Left ventricle myocardium inferior (tissue), 1 donor: ENCODE measurements at regions not wholly inside any gene's neighbourhood (a gene's known extent, or its start where the extent isn't known, plus 50 kb on each side); places are given as distances from the start of the nearest gene placed in this dataset.

Experiments
- DNase-seq: peaks from one replicate; pipeline ENCODE4 v3.0.0-alpha.2; 2020
- H3K27ac ChIP-seq: fragments of 200-600 bp; replicated peaks from 2 replicates; pipeline ENCODE4 v1.8.0; 2021
- H3K27me3 ChIP-seq: fragments of 200-600 bp; 2 replicates; pipeline ENCODE4 v1.8.0; 2021; ENCODE audit warnings: low read depth
- H3K36me3 ChIP-seq: fragments of 200-600 bp; 2 replicates; pipeline ENCODE4 v1.8.0; 2021
- H3K4me1 ChIP-seq: fragments of 200-600 bp; 2 replicates; pipeline ENCODE4 v1.8.0; 2021
- H3K4me3 ChIP-seq: fragments of 200-600 bp; 2 replicates; pipeline ENCODE4 v1.8.0; 2021; ENCODE audit warnings: mild to moderate bottlenecking, moderate library complexity
- H3K9me3 ChIP-seq: fragments of 200-600 bp; replicated peaks from 2 replicates; pipeline ENCODE4 v1.8.0; 2021
- CTCF ChIP-seq: fragments of 200-600 bp; IDR thresholded peaks from 2 replicates; pipeline ENCODE4 v1.8.0; 2021; ENCODE audit warnings: antibody characterized with exemption, mild to moderate bottlenecking, borderline replicate concordance
- intact Hi-C: fragments of 100-400 bp; cut with micrococcal nuclease; formaldehyde crosslinking; loops from one replicate; pipeline ENCODE4 v1.11.0; 2022
- donor health status: DM: no; HTN: yes; CAD: no; lungs with severe emphysema.

GRCh38 chr5:63687854-63688516 lies 274.3 kb downstream of the HTR1A start:
- intact Hi-C loops = no loop called here

GRCh38 chr5:63686938-63687337 lies 275.3 kb downstream of the HTR1A start:
- H3K4me1 ChIP-seq = no peaks in the 10 kb centered on the region
- intact Hi-C loops = no loop called here
- no peaks in the 10 kb centered on the region for H3K36me3 ChIP-seq
- no peak overlapping the region for H3K4me3 ChIP-seq
- H3K9me3 ChIP-seq = peaks cover 9% of the 10 kb centered on the region
- TF ChIP-seq CTCF = no peak
- H3K27me3 ChIP-seq = no peaks in the 10 kb centered on the region
- no peak for DNase-seq
- no peak overlapping the region for H3K27ac ChIP-seq

More at GRCh38 chr5:63687854-63688516, 274.3 kb downstream of the HTR1A start:
- H3K4me3 ChIP-seq = no peak overlapping the region
- peaks cover under 1% of the 10 kb centered on the region for H3K9me3 ChIP-seq
- DNase-seq = no peak
- no peak for TF ChIP-seq CTCF
- no peaks in the 10 kb centered on the region for H3K4me1 ChIP-seq
- H3K36me3 ChIP-seq = no peaks in the 10 kb centered on the region
- no peaks in the 10 kb centered on the region for H3K27me3 ChIP-seq
- H3K27ac ChIP-seq = no peak overlapping the region

- no peaks in the 10 kb centered on the region for H3K4me1 ChIP-seq
- DNase-seq = no peak
- peaks cover 9% of the 10 kb centered on the region for H3K9me3 ChIP-seq
- H3K27me3 ChIP-seq = no peaks in the 10 kb centered on the region
- intact Hi-C loops = no loop called here
- H3K4me3 ChIP-seq = no peak overlapping the region
- no peak overlapping the region for H3K27ac ChIP-seq
- H3K36me3 ChIP-seq = no peaks in the 10 kb centered on the region
- TF ChIP-seq CTCF = no peak
Measured at GRCh38 chr5:63686181-63686580, 276.1 kb downstream of the HTR1A start.

GRCh38 chr5:63685454-63685853 lies 276.8 kb downstream of the HTR1A start:
- no peaks in the 10 kb centered on the region for H3K27me3 ChIP-seq
- H3K36me3 ChIP-seq = no peaks in the 10 kb centered on the region
- H3K9me3 ChIP-seq = peaks cover 9% of the 10 kb centered on the region
- no peak overlapping the region for H3K27ac ChIP-seq
- H3K4me1 ChIP-seq = no peaks in the 10 kb centered on the region
- intact Hi-C loops = no loop called here
- no peak overlapping the region for H3K4me3 ChIP-seq
- no peak for DNase-seq
- TF ChIP-seq CTCF = no peak

- H3K27me3 ChIP-seq = no peaks in the 10 kb centered on the region
- H3K36me3 ChIP-seq = no peaks in the 10 kb centered on the region
- no peak overlapping the region for H3K27ac ChIP-seq
- H3K4me3 ChIP-seq = no peak overlapping the region
- no peaks in the 10 kb centered on the region for H3K4me1 ChIP-seq
- no peak for DNase-seq
- TF ChIP-seq CTCF = no peak
- intact Hi-C loops = no loop called here
- H3K9me3 ChIP-seq = peaks cover 25% of the 10 kb centered on the region
Measured at GRCh38 chr5:63674881-63675280, 287.4 kb downstream of the HTR1A start.
